Left kidney (tissue), 1 donor: ENCODE measurements at regions not wholly inside any gene's neighbourhood (a gene's known extent, or its start where the extent isn't known, plus 50 kb on each side); places are given as distances from the start of the nearest gene placed in this dataset.

Experiments
- DNase-seq: peaks from one replicate; pipeline ENCODE4 v3.0.0-alpha.2; 2013

DNA sequence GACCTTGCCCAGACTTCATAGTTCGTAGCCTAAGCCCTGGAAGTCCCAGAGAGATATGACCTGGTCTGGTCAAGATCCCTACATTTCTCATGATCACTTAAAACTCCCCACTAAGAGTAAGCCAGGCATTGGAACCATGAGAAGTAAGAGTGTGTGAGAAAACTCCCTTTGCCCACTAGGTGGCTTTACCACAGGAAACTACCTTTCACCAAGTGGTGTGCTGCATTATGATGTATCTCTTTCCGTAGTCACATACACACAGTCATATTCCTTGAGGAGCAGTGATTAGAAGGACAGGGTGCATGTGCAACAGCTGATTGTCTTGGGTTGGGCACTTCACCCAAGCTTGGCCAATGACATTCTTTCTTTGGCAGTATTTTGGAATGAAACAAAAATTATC is 639.3 kb downstream of the KCNJ2 start:
- no peak for DNase-seq

DNA sequence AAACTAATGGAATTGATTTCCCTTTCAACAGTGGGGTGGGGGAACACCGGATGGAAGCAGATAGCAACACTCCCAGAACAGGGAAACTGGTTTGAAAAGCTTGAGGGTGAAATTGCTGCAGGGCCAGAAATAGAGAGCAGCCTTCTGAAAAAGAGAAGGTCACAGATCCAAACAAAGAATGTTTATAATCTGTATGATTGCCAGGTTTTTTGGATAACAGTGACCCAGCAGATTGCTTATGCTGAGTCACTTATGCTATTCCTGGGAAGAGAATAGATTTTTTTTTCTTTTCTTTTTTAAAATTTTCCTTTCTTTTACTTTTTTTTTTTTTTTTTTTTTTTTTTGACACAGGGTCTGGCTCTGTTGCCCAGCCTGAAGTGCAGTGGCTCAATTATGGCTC is 641.3 kb downstream of the KCNJ2 start:
- no peak for DNase-seq

DNA sequence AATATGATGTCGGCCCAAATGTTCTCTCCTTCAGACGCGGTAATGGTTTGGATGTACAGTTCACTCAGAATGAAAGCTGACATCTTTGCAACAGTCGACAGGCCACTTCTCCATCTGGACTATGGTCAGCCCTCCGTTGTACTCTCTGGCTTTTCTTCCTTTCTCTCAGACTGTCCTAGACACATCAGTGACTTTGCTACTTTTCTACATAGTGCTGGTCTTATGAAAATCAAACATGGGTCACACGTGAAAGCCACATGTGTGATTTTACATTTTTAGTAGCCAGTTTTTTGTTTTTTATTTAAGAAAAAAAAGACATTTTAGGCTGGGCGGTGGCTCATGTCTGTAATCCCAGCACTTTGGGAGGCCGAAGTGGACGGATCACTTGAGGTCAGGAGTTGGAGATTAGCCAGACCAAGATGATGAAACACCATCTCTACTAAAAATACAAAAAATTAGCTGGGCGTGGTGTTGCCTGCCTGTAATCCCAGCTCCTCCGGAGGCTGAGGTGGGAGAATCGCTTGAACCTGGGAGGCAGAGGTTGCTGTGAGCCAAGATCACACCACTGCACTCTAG is 644.1 kb downstream of the KCNJ2 start:
- DNase-seq, result no peak

DNA sequence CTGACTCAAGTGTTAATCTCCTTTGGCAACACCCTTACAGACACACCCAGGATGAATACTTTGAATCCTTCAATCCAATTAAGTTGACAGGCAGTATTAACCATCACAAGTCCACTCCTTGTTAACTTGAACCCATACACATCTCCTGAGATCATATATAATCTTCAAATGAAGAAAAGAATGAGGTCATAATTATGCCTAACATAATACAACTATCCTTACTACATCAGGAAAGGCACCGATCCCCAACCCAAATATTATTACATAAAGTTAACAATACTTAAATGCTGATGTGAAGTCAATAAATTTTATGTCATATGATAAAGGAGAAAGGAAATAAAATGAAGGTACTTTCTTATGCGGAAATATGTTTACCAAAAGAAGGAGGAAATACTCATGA is 649.9 kb downstream of the KCNJ2 start:
- DNase-seq, result no peak

DNA sequence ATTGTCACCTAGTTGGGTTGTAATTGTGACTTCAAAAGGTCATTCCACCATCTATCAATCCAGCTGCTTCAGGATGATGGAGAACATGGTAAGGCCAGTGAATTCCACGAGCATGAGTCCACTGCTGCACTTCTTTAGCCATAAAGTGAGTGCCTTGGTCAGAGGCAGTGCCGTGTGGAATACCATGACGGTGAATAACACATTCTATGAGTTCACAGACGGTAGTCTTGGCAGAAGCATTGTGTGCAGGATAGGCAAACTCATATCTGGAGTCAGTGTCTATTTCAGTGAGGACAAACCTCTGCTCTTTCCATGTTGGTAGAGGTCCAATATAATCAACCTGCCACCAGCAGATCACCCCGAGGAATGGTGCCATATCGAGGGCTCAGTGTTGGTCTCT is 650.9 kb downstream of the KCNJ2 start:
- DNase-seq, result no peak

DNA sequence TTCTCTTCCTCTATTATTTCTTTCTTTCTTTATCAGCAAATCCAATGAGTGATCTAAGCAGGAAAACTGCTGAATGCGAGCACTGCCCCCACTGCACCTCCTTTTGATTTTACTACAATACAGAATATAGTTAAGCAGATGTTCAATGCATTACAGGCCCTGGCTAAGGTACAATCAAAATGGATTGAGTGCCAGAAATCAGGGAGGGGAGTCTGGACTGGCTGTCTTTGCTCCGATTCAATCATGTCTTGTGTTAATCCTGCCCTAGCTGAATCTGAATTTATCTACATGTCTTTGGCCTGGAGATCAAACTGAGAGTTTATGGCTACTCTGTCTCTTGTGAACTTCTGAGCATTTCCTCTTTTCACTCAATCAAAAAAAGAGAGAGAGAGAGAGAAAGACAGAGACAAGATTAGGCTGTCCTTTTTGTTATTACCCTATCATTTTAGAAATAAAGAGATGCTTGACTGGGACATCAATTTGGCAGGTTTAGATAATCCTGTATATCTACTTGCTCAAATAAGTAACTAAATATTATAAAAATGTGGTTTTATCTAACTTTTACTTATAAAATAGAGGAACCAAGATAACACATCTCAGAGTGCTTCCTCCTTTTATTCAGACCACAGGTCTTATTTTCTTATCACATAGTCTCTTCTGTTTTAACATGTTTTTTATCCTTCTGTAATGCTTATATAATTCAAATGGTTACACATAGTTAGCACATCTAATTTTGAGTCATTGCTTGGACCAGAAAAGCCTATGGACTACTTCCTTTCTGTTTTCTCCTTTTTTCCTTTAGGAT is 656.2 kb downstream of the KCNJ2 start:
- no peak for DNase-seq

DNA sequence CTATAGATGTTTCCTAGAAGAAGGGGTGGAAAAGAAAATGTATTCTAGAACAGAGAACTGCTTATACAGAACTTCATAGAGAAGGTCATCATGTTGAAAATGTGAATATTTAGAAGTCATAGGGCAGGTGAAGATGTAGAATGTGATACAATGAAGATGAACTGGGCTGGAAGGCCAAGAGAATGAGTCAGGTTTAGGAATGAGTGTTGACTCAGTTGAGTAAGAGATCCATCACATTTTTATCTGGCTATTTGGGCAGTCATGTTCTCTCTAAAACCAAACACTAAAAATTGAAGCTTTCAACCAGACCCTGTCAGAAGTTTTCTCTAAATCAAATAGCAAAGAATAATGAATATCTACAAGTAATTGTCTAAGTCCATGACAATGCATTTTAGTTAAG is 660.5 kb downstream of the KCNJ2 start:
- no peak for DNase-seq

DNA sequence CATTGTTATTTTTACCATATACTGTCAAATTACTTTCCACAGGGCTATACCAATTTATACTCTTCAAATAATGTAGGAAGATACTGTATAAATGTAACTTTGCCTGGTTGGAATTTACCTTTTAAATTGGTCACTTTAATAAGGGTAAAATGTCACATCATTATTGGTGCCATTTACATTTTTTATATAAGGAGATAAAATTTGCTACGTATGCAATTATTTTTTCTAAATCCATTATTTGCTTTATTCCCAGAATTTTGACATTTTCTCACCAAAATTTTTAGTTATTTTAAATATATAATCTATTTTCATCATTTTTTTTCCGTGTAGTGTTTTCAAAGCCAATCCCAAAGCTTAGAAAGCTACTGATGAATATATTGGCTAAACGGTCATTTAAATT is 664.7 kb downstream of the KCNJ2 start:
- no peak for DNase-seq

DNA sequence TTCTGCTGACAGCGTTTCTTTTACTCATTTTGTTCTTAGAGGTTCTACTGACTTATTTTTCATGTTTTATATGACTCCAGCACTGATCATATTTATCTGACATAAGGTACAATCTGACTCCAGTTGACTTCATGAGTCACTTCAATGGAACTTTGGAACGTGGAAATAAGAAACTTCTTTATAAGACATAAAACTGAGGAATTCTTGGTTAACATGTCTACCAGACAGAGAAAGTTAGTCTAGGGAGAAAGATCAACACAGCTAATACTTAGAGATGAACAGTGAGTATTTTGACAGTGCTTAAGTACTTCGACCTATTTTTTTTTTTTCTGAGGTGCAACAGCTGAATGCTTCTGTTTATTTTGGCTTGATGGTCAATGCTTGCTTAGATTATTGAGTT is 679.5 kb downstream of the KCNJ2 start:
- DNase-seq, result no peak

DNA sequence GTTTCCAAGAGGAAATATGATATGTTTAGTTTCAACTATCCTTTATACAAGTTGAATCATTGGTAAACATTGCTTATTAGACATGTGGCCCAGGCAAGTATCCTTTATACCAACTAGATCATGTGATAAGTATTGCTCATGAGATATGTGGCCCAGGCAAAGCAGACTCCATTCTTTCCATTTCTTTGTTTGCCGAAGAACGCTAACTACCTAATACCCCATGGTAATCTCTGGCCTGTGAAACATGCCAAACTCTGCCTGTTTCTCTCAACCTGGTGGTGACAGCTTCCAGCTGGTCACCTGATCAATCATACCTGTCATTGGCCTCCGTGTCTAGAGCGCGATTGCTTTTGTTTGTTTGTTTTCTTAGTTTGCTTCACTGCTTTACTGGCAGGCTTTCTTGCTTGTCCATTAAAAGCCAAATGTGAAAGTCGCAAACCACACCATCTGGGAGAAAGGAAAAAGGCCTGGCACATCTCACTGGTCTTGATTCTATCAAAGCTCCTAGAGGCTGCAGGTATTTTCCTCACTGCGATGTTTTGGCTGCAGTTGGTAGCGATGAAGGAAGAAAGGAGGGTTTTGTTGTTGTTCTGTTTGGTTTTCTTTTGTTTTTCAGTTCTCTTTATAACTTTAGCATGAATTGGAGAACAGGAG is 686.2 kb downstream of the KCNJ2 start:
- no peak for DNase-seq

DNA sequence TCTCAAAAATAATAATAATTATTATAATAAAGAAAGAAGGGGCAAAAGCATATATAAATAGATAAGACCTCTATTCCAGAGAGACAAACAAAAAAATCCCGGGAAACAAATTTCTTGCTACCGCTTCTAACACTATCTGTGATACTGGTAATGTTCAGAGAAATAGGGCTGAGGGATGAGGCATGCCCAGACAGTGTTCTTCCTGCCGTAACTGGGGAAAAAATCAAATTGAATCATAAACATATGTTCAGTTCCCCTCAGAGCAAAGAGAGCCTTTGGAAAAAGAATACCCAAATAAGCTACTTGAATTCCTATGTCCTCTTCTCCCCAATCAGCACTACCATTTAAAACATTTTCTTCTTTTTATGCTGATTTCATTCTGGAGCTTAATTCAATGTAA is 688.0 kb downstream of the KCNJ2 start:
- no peak for DNase-seq

DNA sequence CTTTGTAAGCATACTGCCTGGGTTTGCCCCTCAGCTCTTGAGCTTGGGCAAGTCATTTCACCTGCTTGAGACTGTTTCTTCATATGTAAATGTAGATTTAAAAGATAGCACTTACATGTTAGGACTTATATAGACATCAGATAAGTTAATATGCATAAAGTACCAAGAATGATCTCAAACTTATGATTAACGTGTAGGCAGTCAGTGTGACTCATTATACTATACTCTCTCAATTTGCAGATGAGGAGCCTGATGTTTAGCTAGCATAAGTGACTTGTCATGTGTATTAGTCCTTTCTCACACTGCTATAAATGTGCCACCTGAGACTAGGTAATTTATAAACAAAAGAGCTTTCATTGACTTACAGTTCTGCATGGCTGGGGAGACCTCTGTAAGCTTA is 690.5 kb downstream of the KCNJ2 start:
- no peak for DNase-seq

DNA sequence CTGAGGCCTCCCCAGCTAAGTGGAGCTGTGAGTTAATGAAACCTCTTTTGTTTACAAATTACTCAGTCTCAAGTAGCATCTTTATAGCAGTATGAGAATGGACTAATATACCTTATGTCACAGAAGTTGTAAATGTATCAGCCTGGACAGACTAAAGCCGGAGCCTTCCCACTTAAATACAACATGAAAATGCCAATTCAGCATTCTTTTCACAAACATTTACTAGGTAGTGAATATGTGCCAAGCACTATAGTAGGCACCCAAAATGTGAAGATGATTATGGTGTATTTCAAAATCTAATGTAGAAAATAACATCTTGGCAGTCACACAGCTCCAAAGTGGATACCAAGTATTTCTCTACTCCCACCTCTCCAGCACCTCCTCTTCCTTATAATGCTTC is 693.0 kb downstream of the KCNJ2 start:
- DNase-seq, result no peak

DNA sequence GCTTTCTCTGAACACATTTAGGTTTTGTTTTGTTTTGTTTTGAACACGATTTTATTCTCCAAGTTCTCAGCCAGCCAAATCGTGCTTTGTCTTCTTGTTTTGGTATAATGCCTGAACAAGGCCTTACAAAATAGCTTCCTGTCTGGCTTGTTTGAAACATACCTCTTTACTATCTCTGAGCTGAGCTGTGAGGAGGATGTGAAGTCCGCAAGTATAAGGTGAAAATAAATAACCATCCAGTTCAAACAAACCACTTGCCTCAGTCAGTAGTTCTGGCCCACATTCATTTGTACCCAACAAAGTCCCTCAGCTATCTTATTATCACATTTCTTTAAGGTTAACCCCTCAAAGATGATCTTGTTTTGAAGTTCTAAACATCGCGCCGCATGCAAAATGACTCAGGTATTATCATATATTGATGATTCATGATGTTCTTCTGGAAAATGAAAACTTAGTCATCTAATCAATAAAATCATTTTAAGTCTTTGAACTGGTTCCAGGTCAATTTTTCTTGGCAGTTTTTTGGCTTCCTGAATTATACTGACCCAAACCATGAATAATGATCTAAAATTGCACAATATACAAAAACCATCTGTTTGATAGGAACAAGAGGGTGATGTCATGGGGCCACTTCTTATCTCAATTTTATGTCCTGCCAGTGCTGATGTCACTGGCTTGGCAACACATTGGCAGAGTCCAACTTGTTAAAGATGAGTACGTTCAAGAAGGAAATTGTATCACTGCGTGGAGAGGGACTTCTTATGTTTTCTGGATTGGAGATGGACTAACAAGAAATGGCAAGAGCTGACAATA is 694.3 kb downstream of the KCNJ2 start:
- no peak for DNase-seq

DNA sequence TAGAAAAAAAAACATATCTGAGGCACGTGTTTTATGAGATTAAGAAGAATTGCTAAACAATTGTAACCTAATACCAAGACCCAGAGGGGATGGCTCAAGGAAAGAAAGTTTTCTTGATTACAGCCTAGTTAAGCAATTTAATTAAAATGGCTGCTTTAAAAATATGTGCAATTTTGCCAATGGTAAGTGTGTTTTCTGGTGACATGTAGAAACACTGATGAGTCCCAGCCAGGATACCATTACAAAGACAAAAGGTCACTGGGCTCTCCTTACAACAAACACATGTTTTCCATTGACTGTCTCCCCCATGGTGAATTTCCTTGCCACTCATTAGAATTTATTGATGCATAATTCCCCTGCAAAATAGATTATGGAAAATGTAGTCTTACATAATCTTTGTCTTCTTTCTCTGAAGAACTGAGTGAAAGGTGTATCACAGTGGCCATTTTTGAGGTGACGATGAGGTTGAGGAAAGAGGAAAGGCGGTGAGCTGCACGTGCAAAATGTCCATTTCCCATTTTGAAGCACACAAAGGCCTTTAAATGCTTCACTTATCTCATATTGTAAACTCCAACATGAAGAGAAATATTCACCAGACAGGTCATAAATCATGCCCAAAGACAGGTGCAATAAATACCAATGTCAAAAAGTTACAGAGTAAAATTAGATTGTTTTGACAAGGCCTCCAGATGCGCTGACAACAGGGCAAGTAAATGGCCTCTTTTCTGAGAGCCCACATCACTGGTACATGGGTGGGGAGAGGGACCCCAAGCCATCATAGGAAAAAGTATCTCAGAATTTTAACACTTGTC is 696.9 kb downstream of the KCNJ2 start:
- DNase-seq, result no peak

DNA sequence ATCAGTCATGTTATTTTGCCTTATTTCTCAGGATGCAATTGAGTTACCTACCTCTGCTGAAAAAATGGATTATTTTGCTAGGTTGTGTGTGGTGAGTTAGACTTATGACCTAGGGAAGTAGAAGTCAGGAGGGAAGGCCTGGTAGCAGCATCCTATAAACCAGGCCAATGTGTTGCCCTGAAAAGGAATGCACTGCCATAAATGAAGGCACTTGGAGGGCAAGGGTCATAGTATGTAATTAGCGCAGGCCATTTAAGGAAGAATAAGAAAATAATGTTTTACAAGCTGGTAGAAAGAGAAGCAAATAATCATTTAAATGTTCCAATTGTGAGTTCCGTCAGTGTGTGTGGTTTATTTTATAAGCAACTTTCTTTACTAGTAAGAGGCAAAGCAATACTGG is 698.8 kb downstream of the KCNJ2 start:
- no peak for DNase-seq

DNA sequence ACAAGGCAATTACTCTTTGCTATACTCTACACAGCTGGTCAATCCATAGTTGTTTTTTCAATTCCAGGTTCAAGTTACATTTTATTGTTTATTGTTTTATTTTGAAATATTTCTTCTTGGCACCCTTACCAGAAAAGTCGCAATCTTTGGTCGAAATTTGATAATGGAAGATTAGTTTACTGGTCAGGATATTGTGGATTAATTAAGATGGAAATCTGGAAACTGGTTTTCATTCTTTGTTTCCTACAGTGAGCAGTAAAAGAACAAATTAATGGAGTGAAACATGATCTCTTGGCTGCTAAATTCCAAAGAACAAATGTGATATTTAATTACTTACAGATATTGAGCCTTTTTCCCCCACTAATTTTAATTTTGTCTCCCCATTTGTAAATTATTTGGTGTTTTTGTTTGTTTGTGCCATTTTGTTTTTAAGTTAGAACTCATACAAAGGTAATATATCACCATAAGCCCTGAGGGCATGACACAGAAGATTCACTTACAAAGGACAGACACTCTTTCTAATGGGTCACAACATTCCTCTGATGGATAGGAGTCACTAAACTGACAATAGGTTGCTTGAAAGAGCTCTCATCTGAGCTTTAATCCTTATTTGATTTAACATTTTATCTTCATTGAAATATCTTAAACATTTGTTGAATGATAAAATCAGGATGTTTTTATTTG is 700.2 kb downstream of the KCNJ2 start:
- DNase-seq, result no peak

DNA sequence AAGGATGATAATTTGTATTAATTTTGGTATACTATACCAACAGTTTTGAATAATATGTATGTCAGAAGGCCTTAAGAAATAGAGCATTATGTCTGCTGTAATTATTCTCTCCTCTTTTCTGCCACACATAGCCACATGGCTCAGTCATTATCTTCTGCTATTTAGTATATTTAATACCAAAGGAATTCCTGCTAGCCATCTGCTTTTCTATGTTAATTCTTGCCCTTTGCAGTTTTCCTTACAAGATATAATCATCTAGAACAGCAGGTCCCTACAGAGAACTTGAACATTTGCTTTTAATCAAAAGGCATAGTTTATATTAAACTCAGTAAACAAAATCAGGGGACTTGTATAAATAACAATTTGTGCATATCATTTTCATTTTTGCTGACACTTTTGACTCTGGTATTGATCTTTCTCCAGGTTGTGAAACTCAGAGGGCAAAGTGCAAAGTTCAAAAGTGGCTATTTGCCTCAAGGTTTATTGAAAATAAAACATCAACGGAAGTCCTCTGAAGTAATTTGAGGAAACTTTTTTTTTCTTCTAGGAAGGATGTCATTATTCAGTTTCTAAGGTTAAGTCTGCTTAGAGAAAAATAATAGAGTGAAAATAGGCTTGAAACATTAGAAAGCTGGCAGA is 702.0 kb downstream of the KCNJ2 start:
- DNase-seq, result no peak

DNA sequence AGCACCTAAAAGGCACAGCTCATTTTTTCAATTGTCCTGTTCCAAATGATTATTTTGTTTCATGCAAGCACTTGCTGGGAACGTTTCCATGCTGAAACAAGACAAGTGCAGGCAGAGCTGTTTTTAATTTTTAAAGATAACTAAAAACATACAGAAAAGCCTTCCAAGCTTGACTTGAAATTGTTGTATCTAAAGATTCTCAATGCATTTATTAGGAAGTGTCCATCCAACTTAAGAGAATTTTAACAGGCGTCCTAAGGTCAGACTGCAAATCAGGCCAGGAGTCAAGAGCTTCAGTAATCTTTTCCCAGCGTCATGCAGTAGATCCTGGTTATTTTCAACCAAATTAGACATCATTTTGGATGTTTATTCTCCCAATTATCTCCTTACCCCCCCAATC is 702.8 kb downstream of the KCNJ2 start:
- no peak for DNase-seq

DNA sequence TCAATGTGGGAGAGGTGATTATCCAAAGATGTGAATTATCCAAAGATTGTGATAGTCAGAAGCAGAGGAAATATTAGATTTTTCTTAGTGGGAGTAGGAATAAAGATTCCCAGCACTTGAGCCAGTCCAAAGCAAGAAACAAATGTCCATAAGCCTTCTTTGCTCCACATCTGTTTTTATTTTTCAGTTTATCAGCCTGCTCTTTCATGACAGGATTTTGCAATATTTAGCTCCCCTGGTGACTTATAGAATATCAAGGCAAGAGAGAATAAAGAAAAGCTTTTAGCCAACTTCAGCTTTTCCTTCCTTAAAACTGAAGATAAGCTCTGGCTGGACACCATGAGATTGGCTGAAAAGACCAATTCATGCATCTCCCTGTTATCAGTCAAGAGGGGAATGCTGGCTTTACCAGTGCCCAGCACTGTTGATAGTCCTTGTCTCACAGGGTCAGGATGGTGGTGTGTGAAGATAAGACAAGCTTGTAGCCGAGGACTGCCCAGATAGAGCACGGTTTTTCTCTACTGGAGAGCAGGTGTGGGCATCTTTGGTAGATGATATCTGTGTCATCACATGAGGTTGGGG is 706.5 kb downstream of the KCNJ2 start:
- DNase-seq, result no peak
